T-helper 2 cell treated with Interferon-gamma antibody and Interleukin-4, amounts not matched to agents 100 ng/mL and 5 ng/mL, for 36 hours (primary cell): ENCODE measurements at regions not wholly inside any gene's neighbourhood (a gene's known extent, or its start where the extent isn't known, plus 50 kb on each side); places are given as distances from the start of the nearest gene placed in this dataset.

Source experiments
- intact Hi-C: fragments of 100-400 bp; cut with micrococcal nuclease; formaldehyde crosslinking; loops from one replicate; pipeline ENCODE4 v1.15.1; 2023

- intact Hi-C loops, result no loop called here
These were observed 687.9 kb downstream of the ARAP2 start for GRCh38 chr4:35556387-35556786.

GRCh38 chr4:35559559-35560365, 684.6 kb downstream of the ARAP2 start:
- intact Hi-C loops, result no loop called here

- intact Hi-C loops, result no loop called here
These were observed 681.5 kb downstream of the ARAP2 start for GRCh38 chr4:35562861-35563260.

GRCh38 chr4:35565640-35566039, 678.7 kb downstream of the ARAP2 start:
- intact Hi-C loops, result no loop called here

GRCh38 chr4:35591035-35591434, 653.3 kb downstream of the ARAP2 start:
- intact Hi-C loops, result no loop called here

GRCh38 chr4:35604252-35604651, 640.1 kb downstream of the ARAP2 start:
- intact Hi-C loops, result no loop called here

GRCh38 chr4:35604724-35605123, 639.6 kb downstream of the ARAP2 start:
- intact Hi-C loops, result no loop called here

GRCh38 chr4:35608205-35608604, 636.1 kb downstream of the ARAP2 start:
- intact Hi-C loops, result no loop called here

- intact Hi-C loops, result no loop called here
These were observed 630.2 kb downstream of the ARAP2 start for GRCh38 chr4:35614120-35614519.

- intact Hi-C loops, result no loop called here
These were observed 604.4 kb downstream of the ARAP2 start for GRCh38 chr4:35639929-35640328.

GRCh38 chr4:35643661-35644060, 600.7 kb downstream of the ARAP2 start:
- intact Hi-C loops, result no loop called here

GRCh38 chr4:35644591-35644990, 599.7 kb downstream of the ARAP2 start:
- intact Hi-C loops, result no loop called here

- intact Hi-C loops, result no loop called here
These were observed 595.3 kb downstream of the ARAP2 start for GRCh38 chr4:35649011-35649410.

- intact Hi-C loops, result no loop called here
These were observed 594.5 kb downstream of the ARAP2 start for GRCh38 chr4:35649778-35650177.

GRCh38 chr4:35652197-35652596, 592.1 kb downstream of the ARAP2 start:
- intact Hi-C loops, result no loop called here

GRCh38 chr4:35653451-35653850, 590.9 kb downstream of the ARAP2 start:
- intact Hi-C loops, result no loop called here

GRCh38 chr4:35673137-35673536, 571.2 kb downstream of the ARAP2 start:
- intact Hi-C loops, result no loop called here

GRCh38 chr4:35684755-35685154, 559.6 kb downstream of the ARAP2 start:
- intact Hi-C loops, result no loop called here

- intact Hi-C loops, result no loop called here
These were observed 554.4 kb downstream of the ARAP2 start for GRCh38 chr4:35689870-35690269.

GRCh38 chr4:35690271-35690670, 554.0 kb downstream of the ARAP2 start:
- intact Hi-C loops, result no loop called here

- intact Hi-C loops, result no loop called here
These were observed 549.3 kb downstream of the ARAP2 start for GRCh38 chr4:35695003-35695402.

- intact Hi-C loops, result no loop called here
These were observed 548.9 kb downstream of the ARAP2 start for GRCh38 chr4:35695421-35695820.

GRCh38 chr4:35697210-35697736, 547.0 kb downstream of the ARAP2 start:
- intact Hi-C loops, result no loop called here
